GM12873 (cell line): ENCODE measurements at regions not wholly inside any gene's neighbourhood (a gene's known extent, or its start where the extent isn't known, plus 50 kb on each side); places are given as distances from the start of the nearest gene placed in this dataset.

Experiments
- CTCF ChIP-seq: IDR thresholded peaks from 2 replicates; pipeline ENCODE4 v1.5.1; 2012; ENCODE audit warnings: low read depth, mild to moderate bottlenecking, moderate library complexity, low read length, control low read depth; ENCODE audit not compliant: insufficient read depth; ENCODE audit errors: missing control alignments

DNA sequence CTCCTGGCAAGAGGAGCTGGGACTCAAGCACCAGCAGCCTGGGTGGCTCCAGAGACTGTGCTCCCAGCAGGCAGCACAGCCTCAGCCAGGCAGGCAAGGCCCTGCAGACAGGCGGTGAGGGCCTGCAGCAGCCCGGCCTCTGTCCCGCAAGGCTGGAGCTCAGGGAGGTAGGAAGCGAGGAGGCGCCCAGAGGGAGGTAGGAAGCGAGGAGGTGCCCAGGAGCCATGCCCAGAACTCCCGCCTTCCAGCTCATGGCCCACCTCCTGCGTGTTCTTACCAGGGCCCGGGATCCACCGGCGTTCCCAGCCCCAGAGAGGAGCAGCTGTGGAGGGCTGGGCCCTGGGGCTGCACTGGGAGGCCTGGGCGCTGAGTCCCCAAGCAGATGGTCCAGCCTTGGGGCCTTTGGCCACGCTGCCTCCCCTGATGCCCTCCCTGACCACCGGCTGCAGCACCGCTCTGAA, 133.1 kb downstream of the HMX1 start:
- TF ChIP-seq CTCF, result no peak

DNA sequence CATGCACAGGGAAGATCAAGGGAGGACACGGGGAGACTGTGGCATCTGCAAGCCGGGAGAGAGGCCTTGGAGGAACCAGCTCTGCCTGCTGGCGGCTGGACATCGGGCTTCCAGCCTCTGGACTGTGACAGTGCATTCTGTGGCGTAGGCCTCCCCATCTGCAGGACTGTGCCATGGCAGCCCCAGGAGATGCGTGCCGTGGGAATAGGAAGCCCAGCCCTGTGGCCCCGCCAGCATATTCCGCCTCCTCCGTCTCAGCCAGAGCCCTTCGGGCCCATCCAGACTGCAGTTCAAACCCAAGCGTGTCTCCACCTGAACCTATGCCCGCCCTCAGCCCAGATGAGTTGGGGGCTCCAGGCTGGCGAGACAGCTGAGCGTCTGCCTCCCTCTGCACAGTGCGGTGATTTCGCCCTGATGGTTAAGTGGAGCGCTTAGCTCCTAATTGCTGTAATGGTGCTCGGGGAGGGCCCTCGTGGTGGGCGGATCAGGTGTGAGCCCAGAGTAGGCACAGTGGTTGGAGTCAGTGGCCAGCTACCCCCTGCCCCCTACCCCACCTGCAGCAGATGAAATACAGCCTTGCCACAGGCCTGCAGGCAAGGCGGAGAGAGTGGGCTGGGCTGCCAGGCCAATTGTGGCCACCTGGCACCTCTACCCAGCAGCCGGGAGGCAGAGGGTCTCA, 133.9 kb downstream of the HMX1 start:
- no peak for TF ChIP-seq CTCF

GRCh38 chr4:8737075-8737474, 134.6 kb downstream of the HMX1 start:
- TF ChIP-seq CTCF, result no peak

GRCh38 chr4:8736090-8736825, 135.4 kb downstream of the HMX1 start:
- no peak for TF ChIP-seq CTCF

- TF ChIP-seq CTCF, result no peak
Measured at GRCh38 chr4:8735236-8736089, 136.2 kb downstream of the HMX1 start.

- TF ChIP-seq CTCF, result no peak
Measured at GRCh38 chr4:8732681-8733243, 138.9 kb downstream of the HMX1 start.
